Right forelimb (tissue), 1 donor: ENCODE measurements at regions not wholly inside any gene's neighbourhood (a gene's known extent, or its start where the extent isn't known, plus 50 kb on each side); places are given as distances from the start of the nearest gene placed in this dataset.

Source experiments
- DNase-seq: peaks from one replicate; pipeline ENCODE4 v3.0.0-alpha.2; 2018

GRCh38 chrX:40304115-40304514 is 206.4 kb upstream of the BCOR start:
- DNase-seq: no peak

DNA sequence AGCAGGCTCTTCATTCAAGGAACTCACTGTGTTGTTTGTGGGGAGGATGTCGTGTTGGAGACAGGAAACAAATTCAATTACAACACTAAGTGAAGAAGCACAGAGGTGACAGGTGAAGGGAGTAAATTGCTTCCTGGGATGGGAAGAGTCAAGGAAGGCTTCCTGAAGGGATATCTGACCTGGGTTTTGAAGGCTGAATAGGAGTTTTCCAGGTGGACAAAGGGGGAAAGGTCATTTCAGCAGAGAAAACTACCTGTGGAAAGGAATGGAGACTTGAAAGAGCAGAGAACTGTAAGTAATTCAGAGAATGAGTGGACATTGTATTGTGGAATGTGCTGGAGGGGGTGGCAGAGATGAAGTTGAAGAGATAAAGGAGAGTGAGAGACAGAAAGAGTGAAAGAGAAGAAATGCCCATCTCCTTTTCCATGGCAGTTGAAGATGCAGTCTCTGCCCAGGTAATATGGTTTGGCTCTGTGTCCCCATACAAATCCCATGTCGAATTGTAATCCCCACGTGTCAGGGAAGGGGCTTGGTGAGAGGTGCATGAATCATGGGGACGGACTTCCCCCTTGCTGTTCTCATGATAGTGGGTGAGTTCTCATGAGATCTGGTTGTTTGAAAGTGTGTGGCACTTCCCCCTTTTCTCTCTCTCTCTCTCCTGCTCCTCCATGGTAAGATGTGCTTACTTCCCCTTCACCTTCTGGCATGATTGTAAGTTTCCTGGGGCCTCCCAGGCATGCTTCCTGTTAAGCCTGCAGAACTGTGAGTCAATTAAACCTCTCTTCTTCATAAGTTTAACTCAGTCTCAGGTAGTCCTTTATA is 205.7 kb upstream of the BCOR start:
- DNase-seq: no peak

DNA sequence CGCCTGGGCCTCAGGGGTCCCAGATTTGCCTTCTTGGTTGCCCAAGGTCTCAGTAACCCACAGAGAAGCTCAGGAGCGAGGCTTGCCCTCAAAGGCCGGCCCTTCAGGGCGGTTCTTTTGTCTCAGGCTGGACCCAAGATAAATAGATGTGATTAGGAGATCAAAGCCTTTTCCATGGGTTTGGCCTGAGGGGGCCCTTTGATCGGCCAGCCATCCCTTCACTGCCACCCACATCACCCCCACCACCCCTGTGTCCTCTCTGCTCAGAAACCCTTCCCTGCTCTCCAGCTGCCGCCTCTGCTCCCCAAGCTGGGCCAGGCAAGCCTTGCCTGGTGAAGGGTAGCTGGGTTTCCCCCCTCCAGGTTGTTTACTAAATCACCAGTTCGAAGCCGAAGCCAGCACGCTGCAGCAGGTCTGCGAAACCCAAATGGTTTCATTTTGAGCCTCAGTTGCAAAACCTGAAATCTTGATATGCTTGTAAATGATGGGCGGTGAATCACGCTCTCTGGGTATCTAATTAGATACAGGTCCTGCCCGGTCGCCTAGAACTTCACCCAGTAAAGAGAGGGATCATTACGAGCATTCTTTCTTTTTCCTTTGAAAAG is 202.6 kb upstream of the BCOR start:
- no peak for DNase-seq

- DNase-seq: no peak
Measured at GRCh38 chrX:40299641-40300046, 201.9 kb upstream of the BCOR start.

DNA sequence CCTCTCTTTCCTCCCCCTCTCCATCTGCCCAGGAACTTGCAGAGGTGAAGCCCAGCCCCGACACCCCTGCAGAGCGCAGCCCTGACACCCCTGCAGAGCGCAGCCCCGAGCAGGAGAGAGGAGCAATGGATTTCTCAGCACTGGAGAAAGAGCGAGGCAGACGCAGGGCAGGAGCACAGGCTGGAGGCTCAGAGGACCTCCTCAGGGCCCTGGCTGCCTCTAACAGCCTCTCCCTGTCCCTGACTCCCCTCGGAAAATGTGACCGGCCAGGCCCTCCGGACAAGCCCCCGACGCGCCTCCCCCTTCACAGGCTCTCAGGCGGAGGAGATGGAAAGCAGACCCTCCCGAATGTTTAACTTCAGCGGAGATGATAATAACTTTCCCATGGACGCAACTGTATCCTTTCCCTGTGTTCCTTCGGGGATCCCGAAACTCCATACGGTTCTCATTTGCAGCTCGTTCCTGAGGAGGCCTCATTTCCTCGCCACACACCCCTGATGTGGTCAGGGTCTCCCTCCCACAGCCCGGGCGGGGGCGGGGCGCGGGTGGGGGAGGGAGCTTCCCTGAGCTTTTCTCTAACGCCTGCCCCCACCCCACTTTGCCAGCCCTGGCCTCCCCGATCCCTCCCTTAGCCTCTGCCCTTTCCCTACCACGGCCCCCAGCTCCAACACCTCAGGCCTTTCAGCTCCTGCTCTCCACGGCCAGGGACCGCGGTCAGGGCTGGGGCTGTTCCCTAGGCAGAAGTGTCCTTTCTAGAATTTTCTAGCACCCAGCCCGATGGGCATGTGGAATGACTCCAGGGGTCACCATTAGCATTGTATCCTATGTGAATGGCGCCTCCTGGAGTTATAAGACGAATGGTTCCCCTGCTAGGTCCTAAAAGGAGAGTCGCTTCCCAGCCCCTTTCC is 201.1 kb upstream of the BCOR start:
- peak; percentile 66 for DNase-seq

DNA sequence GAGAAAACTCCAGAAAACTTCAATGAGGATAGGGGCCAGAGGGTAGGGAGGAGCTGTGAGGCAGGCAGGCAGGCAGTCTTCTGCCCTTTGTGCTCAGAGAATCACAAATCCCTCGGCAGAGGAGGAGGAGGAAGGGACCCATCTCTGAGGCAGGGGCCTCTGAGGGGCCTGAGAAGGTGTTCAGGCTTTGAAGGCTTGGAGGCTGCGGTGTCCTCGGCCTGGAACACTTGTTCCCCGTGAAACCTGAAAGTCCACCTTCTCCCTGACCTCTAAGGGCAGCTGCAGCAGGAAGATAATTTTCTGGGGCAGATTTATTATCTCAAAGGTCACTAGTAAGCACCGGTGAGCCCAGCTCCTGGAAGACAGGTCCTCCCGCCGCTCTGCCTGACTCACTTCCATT is 200.3 kb upstream of the BCOR start:
- DNase-seq: no peak

GRCh38 chrX:40291553-40291952 is 193.8 kb upstream of the BCOR start:
- DNase-seq: no peak

GRCh38 chrX:40290517-40290916 is 192.8 kb upstream of the BCOR start:
- no peak for DNase-seq

DNA sequence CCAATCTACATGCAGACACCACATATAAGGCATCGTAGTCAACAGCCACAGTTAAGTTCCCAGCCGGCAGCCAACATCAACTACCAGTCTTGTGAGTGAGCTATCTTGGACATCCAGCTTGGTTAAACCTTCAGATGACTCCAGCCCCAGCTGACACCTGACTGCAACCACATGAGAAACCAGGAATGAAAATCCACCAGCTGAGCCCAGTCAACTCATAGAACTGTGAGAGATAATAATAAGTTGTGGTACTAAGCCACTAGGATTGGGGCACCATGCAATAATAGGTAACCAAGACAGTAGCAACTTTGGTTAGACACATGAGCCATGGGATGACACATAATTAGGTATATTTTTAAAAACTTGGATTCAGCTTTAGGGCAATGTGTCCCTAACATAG is 188.1 kb upstream of the BCOR start:
- DNase-seq: no peak

DNA sequence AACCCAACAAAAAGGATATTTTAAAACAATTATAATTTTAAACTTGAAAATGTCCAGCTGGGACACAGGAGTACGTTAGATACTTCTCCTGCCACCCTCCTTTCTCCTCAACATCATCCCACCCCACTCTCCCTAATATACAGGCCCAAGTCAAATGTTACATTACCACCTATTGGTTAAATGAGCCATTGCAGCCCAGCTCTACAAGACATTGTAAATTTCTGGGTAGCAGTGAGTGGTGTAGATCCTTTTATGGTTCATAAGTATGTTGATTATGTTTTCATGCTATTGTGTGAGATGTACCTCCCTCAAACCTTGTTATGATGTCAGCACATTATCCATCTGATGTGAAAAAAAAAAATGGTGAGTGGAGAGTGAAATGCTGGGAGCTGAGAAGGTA is 187.1 kb upstream of the BCOR start:
- DNase-seq: no peak

GRCh38 chrX:40283981-40284380 is 186.2 kb upstream of the BCOR start:
- no peak for DNase-seq

GRCh38 chrX:40282946-40283660 is 185.3 kb upstream of the BCOR start:
- DNase-seq: peak; percentile 46

DNA sequence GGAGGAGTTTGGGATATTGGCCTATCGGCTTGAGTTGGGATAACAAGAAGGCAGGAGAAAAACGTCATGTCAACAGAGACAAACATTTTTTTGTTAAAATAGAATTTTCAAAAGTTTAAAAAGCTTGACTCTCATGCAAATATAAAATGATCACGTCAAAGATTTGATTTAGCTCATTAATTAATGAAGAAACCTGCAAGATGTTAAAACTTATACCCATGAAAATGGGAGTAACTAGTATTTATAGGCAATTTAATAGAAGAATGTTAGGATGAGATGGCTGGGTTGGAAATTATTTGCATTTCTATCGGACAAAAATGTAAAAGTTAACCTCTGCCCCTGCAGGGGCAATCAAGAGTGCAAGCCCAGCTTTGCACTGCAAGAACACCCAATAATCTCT is 184.6 kb upstream of the BCOR start:
- no peak for DNase-seq

- no peak for DNase-seq
Measured at GRCh38 chrX:40281336-40282005, 183.7 kb upstream of the BCOR start.

GRCh38 chrX:40279762-40280161 is 182.0 kb upstream of the BCOR start:
- no peak for DNase-seq

DNA sequence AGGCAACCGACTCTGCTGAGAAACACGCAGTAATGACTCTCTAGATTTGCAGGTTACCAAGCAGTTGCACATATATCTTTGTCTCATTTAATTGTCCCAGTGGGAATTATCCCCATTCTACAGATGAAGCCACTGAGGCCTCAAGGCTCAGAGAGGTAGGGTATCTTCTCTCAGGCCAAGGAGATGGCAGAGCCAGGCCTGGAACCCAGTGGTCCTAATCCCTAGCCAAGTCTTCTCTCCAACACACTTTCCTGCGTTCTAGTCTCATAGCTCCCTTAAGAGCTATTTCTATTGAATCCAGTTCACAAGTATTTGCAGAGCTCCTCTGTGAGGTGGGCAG is 181.3 kb upstream of the BCOR start:
- DNase-seq: no peak

DNA sequence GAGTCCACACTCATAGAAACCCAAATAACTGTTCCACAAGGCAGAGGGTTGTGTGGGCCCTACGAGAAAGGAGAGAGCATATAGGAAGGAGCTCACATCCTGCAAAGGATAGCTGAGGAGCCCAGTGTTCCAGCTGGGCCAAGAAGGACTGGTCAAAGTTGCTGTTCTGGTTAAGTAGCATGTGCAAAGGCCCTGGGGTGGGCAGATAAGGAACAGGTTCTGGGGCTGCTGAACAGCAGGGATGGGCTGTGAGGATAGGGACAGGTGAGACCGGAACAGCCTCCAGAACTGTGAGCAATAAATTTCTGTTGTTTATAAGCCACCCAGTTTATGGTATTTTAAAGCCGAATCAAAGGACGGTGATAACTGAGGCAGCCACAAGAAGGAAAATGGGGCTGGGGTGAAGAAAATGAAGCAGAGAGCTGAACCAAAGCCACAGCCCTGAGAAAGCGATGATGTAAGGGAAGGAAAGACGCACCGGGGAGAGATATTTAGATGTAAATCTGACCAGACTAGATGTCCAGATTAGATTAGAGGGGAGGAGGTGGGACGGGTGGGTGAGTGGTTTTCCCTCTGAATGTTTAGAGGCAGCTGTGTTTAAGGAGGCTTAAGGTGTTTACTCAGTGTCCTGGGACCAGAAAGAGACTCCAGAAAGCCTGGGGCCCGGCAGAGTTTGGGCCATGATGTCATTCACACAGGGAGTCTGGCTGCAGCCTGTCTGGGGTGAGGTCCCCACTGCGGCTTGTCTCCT is 180.8 kb upstream of the BCOR start:
- no peak for DNase-seq

GRCh38 chrX:40277672-40278071 is 179.9 kb upstream of the BCOR start:
- DNase-seq: no peak

- DNase-seq: no peak
Measured at GRCh38 chrX:40273356-40274050, 175.7 kb upstream of the BCOR start.

GRCh38 chrX:40272776-40273175 is 175.0 kb upstream of the BCOR start:
- DNase-seq: no peak

DNA sequence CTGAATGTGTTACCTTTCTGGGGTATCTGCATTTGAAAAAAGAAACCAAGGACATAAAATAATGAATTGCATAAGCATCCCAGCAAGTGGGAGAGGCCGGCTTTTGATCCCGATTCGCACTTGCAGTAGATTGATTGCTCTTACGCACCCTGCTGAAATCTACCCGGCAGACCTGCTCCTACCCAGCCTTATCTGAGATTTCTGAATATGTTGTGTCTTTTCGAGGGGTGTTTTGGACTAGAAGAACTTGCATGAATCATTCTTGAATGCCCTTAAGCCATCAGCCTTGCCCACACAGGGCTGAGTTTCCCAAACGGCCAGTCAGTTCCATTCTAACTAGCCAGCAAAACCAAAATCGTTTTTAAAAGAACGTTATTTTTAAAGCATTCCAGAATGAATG is 174.4 kb upstream of the BCOR start:
- DNase-seq: no peak
